HUES64 (cell line): ENCODE measurements at regions not wholly inside any gene's neighbourhood (a gene's known extent, or its start where the extent isn't known, plus 50 kb on each side); places are given as distances from the start of the nearest gene placed in this dataset.
"Not testable (repeated sequence)": the region's sequence is repeated elsewhere in the genome, so short reads cannot be mapped to it uniquely, and the experiment has no call there.

Experiments
- H3K27ac ChIP-seq: 2 replicates; pipeline ENCODE4 v1.7.0; 2013; ENCODE audit warnings: low read depth, low read length, inconsistent platforms
- H3K27me3 ChIP-seq: 2 replicates; pipeline ENCODE4 v1.6.1; 2013; ENCODE audit warnings: mild to moderate bottlenecking, low read length; ENCODE audit not compliant: insufficient read depth
- H3K36me3 ChIP-seq: 2 replicates; pipeline ENCODE4 v1.6.1; 2013; ENCODE audit warnings: mild to moderate bottlenecking, low read length; ENCODE audit not compliant: insufficient read depth
- H3K4me1 ChIP-seq: 2 replicates; pipeline ENCODE4 v1.6.1; 2013; ENCODE audit warnings: mild to moderate bottlenecking, low read length, moderate library complexity; ENCODE audit not compliant: insufficient read depth
- H3K4me3 ChIP-seq: 2 replicates; pipeline ENCODE4 v1.5.1; 2013; ENCODE audit warnings: mild to moderate bottlenecking, low read length, moderate library complexity
- H3K9ac ChIP-seq: 2 replicates; pipeline ENCODE4 v1.6.1; 2013; ENCODE audit warnings: mild to moderate bottlenecking, low read depth, low read length
- H3K9me3 ChIP-seq: 2 replicates; pipeline ENCODE4 v1.6.1; 2013; ENCODE audit warnings: low read depth, low read length; ENCODE audit not compliant: insufficient read depth
- WGBS: fragments of 150-250, 120-280 bp; methylation state at CpG from one replicate; pipeline ENCODE4 v1.1.7; 2013; ENCODE audit warnings: missing lambda C conversion rate; 5-methylcytosine and 5-hydroxymethylcytosine counted together

GRCh38 chr5:163885117-163885516 lies 379.7 kb downstream of the MAT2B start:
- WGBS: 82% methylated on average over 1 of the region's 2 CpGs
- H3K36me3 ChIP-seq: no peaks in the 10 kb centered on the region
- H3K4me3 ChIP-seq: no peak overlapping the region

DNA sequence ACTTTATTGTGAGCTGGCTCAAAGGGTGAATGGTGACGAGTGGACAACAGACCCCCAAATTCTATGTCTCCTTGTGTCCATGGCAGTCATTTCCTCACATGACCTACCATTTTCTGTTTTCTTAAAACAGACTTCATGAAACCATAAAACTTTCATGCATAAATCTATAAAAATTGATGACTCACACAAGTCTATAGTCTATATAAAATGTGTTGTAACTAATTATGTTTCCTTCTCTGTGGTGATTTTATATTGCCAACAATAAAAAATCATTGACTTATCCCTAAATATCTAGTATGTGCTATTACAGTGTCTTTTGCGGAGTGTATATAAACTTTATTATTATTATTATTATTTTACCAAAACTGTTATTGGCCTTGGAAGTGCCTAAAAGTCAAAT lies 382.4 kb downstream of the MAT2B start:
- H3K36me3 ChIP-seq: no peaks in the 10 kb centered on the region

More at GRCh38 chr5:163885117-163885516, 379.7 kb downstream of the MAT2B start:
- Histone ChIP-seq H3K4me1 (no peaks in the 10 kb centered on the region), H3K9ac (no peak overlapping the region), H3K27ac (no peak overlapping the region), H3K9me3 (no peaks in the 10 kb centered on the region), H3K27me3 (no peaks in the 10 kb centered on the region)

GRCh38 chr5:163888366-163888765 lies 382.9 kb downstream of the MAT2B start:
- no peak overlapping the region for H3K4me3 ChIP-seq
- H3K9ac ChIP-seq: no peak overlapping the region
- no peaks in the 10 kb centered on the region for H3K36me3 ChIP-seq
- WGBS: 98% methylated on average over 4 of the region's 4 CpGs
- no peak overlapping the region for H3K27ac ChIP-seq
- H3K27me3 ChIP-seq: no peaks in the 10 kb centered on the region
- no peaks in the 10 kb centered on the region for H3K9me3 ChIP-seq
- H3K4me1 ChIP-seq: peaks cover 22% of the 10 kb centered on the region

More for the DNA sequence above, 382.4 kb downstream of the MAT2B start:
- Histone ChIP-seq H3K27me3 (no peaks in the 10 kb centered on the region), H3K4me3 (no peak overlapping the region), H3K4me1 (peaks cover 17% of the 10 kb centered on the region), H3K9me3 (no peaks in the 10 kb centered on the region), H3K27ac (no peak overlapping the region), H3K9ac (no peak overlapping the region)
- 96% methylated on average over 1 of the region's 2 CpGs for WGBS

- Histone ChIP-seq H3K9me3 (no peaks in the 10 kb centered on the region), H3K9ac (no peak overlapping the region), H3K4me1 (peaks cover 23% of the 10 kb centered on the region), H3K27me3 (no peaks in the 10 kb centered on the region), H3K36me3 (no peaks in the 10 kb centered on the region), H3K27ac (no peak overlapping the region), H3K4me3 (no peak overlapping the region)
Observed at GRCh38 chr5:163889369-163889768, 383.9 kb downstream of the MAT2B start.

DNA sequence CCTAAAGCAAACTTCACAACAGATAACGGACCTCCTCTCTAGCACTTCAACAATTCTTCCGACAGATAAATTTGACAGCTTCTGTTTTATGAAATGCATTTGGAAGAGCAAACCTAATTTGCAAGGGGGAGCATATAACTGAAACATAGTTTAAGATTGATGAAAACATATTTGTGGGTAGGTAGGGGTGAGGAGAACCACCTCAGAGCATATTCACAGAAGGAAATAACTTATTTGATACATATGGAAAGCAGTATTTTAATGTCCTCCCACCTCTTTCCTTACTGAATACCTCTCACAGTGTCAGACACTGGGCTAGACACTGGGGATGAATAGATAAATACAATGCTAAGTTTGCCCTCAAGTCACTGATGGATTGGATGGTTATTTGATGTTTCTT lies 384.8 kb downstream of the MAT2B start:
- WGBS: 100% methylated on average over 2 of the region's 2 CpGs
- no peaks in the 10 kb centered on the region for H3K27me3 ChIP-seq
- H3K9me3 ChIP-seq: no peaks in the 10 kb centered on the region
- H3K9ac ChIP-seq: no peak overlapping the region
- H3K36me3 ChIP-seq: no peaks in the 10 kb centered on the region
- no peak overlapping the region for H3K27ac ChIP-seq
- no peak overlapping the region for H3K4me3 ChIP-seq
- H3K4me1 ChIP-seq: peaks cover 23% of the 10 kb centered on the region

GRCh38 chr5:163893281-163893680 lies 387.9 kb downstream of the MAT2B start:
- H3K9ac ChIP-seq: no peak overlapping the region
- WGBS: 93% methylated on average over 2 of the region's 2 CpGs
- peak overlapping the region; percentile 28; the same call in 1 of the 2 replicates for H3K27ac ChIP-seq
- peaks cover 23% of the 10 kb centered on the region for H3K4me1 ChIP-seq
- H3K27me3 ChIP-seq: no peaks in the 10 kb centered on the region
- H3K36me3 ChIP-seq: no peaks in the 10 kb centered on the region
- no peak overlapping the region for H3K4me3 ChIP-seq
- no peaks in the 10 kb centered on the region for H3K9me3 ChIP-seq

DNA sequence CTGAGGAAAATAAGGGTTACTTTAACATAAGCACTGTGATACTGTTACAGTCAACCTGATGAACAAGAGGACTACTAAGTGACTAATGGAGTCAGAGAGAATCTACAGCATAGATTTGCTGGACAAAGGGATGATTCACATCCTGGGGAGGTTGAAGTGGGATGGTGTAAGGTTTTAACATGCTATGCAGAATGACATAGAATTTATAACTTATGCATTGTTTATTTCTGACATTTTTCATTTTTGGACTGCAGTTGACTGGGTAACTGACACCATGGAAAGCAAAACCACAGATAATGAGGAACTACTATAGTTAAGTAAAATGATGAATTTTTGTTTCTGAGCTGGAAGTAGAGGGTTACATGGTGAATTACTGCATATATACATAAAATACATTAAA lies 389.2 kb downstream of the MAT2B start:
- Histone ChIP-seq H3K36me3 (no peaks in the 10 kb centered on the region), H3K9ac (no peak overlapping the region), H3K27me3 (no peaks in the 10 kb centered on the region), H3K4me1 (peaks cover 23% of the 10 kb centered on the region), H3K9me3 (no peaks in the 10 kb centered on the region), H3K27ac (no peak overlapping the region), H3K4me3 (no peak overlapping the region)

- no peak overlapping the region for H3K9ac ChIP-seq
Observed at GRCh38 chr5:163898873-163899272, 393.5 kb downstream of the MAT2B start.

DNA sequence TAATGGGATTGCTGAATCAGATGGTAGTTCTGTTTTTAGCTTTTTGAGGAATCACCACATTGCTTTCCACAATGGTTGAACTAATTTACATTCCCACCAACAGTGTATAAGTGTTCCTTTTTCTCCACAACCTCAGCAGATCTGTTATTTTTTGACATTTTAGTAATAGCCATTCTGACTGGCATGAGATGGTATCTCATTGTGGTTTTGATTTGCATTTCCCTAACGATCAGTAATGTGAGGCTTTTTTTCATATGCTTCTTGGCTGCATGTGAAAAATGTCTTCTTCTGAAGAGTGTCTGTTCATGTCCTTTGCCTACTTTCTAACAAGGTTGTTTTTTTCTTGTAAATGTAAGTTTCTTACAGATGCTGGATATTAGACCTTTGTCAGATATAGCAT lies 402.4 kb downstream of the MAT2B start:
- not testable (repeated sequence) for H3K9ac ChIP-seq, H3K4me1 ChIP-seq, H3K36me3 ChIP-seq, H3K27me3 ChIP-seq, H3K4me3 ChIP-seq, H3K9me3 ChIP-seq, H3K27ac ChIP-seq
- WGBS: 91% methylated on average over 1 of the region's 1 CpG

More at GRCh38 chr5:163898873-163899272, 393.5 kb downstream of the MAT2B start:
- Histone ChIP-seq H3K27me3 (no peaks in the 10 kb centered on the region), H3K4me1 (no peaks in the 10 kb centered on the region; the same call in 1 of the 2 replicates), H3K36me3 (no peaks in the 10 kb centered on the region), H3K9me3 (no peaks in the 10 kb centered on the region), H3K4me3 (no peak overlapping the region), H3K27ac (no peak overlapping the region)

- Histone ChIP-seq H3K27me3 (no peaks in the 10 kb centered on the region), H3K27ac (no peak overlapping the region), H3K9ac (no peak overlapping the region), H3K4me1 (no peaks in the 10 kb centered on the region), H3K9me3 (no peaks in the 10 kb centered on the region), H3K4me3 (no peak overlapping the region), H3K36me3 (no peaks in the 10 kb centered on the region)
- WGBS: 93% methylated on average over 3 of the region's 3 CpGs
Observed at GRCh38 chr5:163908253-163908652, 402.8 kb downstream of the MAT2B start.

DNA sequence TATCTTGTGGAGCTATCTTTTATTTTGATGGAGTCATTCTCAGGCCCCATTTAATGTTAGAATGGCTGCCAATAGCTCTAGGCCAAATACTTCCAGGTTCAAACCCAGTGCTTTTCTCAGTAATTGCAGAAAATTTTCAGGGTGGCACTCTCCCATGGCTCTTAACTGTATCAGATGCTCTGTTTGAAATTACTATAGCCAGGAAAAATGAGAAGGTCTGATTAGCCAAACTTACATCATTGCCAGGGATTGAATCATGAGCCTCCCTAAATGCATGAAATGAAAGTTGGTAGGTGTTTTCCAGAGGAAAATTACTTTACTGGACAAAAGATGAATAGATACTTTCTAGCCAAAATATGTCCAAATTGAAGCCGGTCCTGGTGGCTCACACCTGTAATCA lies 404.8 kb downstream of the MAT2B start:
- Histone ChIP-seq H3K4me3 (no peak overlapping the region), H3K9ac (no peak overlapping the region), H3K36me3 (no peaks in the 10 kb centered on the region), H3K4me1 (no peaks in the 10 kb centered on the region; the same call in 1 of the 2 replicates), H3K27me3 (no peaks in the 10 kb centered on the region), H3K27ac (no peak overlapping the region), H3K9me3 (no peaks in the 10 kb centered on the region)
- 97% methylated on average over 1 of the region's 1 CpG for WGBS

DNA sequence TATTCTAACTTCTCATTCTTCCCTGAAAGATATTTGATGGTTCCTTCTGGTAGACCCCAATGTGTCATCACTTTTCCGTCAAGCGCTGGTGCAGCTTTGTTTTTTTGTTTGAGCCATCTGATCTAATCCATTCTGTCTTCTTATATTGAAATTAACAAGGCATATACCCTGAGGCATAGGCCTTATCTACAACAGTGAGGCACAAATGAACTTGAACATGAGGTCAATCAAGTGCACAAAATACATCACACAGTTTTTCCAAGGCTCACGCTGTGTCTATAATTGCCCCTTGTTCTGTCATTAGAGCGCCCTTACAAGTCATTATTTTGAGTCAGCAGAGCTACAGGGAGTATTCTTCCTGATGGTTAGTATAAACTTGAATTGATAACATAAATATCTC lies 406.6 kb downstream of the MAT2B start:
- no peaks in the 10 kb centered on the region for H3K27me3 ChIP-seq
- no peak overlapping the region for H3K9ac ChIP-seq
- no peaks in the 10 kb centered on the region for H3K36me3 ChIP-seq
- no peaks in the 10 kb centered on the region for H3K9me3 ChIP-seq
- no peak overlapping the region for H3K27ac ChIP-seq
- H3K4me3 ChIP-seq: no peak overlapping the region
- 93% methylated on average over 4 of the region's 4 CpGs for WGBS
- peaks cover 8% of the 10 kb centered on the region; the same call in 1 of the 2 replicates for H3K4me1 ChIP-seq
